SK-N-SH (cell line): ENCODE measurements at regions not wholly inside any gene's neighbourhood (a gene's known extent, or its start where the extent isn't known, plus 50 kb on each side); places are given as distances from the start of the nearest gene placed in this dataset.

Experiments
- EZH2phosphoT487 ChIP-seq: fragments of 200-600 bp; sonication (generic); IDR thresholded peaks from 2 replicates; pipeline ENCODE4 v1.6.1; 2017; ENCODE audit warnings: low read depth, mixed run types, mild to moderate bottlenecking, antibody characterized with exemption, moderate library complexity, borderline replicate concordance
- RAD21 ChIP-seq: IDR thresholded peaks from 2 replicates; pipeline ENCODE4 v1.6.1; 2012; ENCODE audit warnings: mild to moderate bottlenecking, low read length
- RCOR1 ChIP-seq: fragments of 150-350 bp; IDR thresholded peaks from 2 replicates; pipeline ENCODE4 v1.6.1; 2017; ENCODE audit warnings: antibody characterized with exemption, low read length
- SIN3A ChIP-seq: IDR thresholded peaks from 2 replicates; pipeline ENCODE4 v1.6.1; 2012; ENCODE audit warnings: low read depth, mild to moderate bottlenecking, low read length, moderate library complexity, borderline replicate concordance
- TAF1 ChIP-seq: IDR thresholded peaks from 2 replicates; pipeline ENCODE4 v1.6.1; 2012; ENCODE audit warnings: low read depth, mild to moderate bottlenecking, low read length, moderate library complexity, borderline replicate concordance
- YY1 ChIP-seq: IDR thresholded peaks from 2 replicates; pipeline ENCODE4 v1.4.0; 2012; ENCODE audit warnings: low read depth, mild to moderate bottlenecking
- TF ChIP-seq, protein P1 (sequence below): IDR thresholded peaks from 2 replicates; pipeline ENCODE4 v1.6.1; 2012; ENCODE audit warnings: mild to moderate bottlenecking, low read depth, low read length, moderate library complexity
- TF ChIP-seq, protein P2 (sequence below): fragments of 200-600 bp; sonication (generic); IDR thresholded peaks from 2 replicates; pipeline ENCODE4 v1.6.1; 2017; ENCODE audit warnings: antibody characterized with exemption, mild to moderate bottlenecking, moderate library complexity
- TF ChIP-seq, protein P3 (sequence below): fragments of 150-350 bp; IDR thresholded peaks from 2 replicates; pipeline ENCODE4 v1.6.1; 2017; ENCODE audit warnings: antibody characterized with exemption, low read length, low read depth, borderline replicate concordance
- TF ChIP-seq, protein P4 (sequence below): IDR thresholded peaks from 2 replicates; pipeline ENCODE4 v1.4.0; 2012; ENCODE audit warnings: low read depth, borderline replicate concordance

GRCh38 chr9:120001536-120001935 is 578.4 kb downstream of the CDK5RAP2 start:
- TF ChIP-seq, protein P1, sequence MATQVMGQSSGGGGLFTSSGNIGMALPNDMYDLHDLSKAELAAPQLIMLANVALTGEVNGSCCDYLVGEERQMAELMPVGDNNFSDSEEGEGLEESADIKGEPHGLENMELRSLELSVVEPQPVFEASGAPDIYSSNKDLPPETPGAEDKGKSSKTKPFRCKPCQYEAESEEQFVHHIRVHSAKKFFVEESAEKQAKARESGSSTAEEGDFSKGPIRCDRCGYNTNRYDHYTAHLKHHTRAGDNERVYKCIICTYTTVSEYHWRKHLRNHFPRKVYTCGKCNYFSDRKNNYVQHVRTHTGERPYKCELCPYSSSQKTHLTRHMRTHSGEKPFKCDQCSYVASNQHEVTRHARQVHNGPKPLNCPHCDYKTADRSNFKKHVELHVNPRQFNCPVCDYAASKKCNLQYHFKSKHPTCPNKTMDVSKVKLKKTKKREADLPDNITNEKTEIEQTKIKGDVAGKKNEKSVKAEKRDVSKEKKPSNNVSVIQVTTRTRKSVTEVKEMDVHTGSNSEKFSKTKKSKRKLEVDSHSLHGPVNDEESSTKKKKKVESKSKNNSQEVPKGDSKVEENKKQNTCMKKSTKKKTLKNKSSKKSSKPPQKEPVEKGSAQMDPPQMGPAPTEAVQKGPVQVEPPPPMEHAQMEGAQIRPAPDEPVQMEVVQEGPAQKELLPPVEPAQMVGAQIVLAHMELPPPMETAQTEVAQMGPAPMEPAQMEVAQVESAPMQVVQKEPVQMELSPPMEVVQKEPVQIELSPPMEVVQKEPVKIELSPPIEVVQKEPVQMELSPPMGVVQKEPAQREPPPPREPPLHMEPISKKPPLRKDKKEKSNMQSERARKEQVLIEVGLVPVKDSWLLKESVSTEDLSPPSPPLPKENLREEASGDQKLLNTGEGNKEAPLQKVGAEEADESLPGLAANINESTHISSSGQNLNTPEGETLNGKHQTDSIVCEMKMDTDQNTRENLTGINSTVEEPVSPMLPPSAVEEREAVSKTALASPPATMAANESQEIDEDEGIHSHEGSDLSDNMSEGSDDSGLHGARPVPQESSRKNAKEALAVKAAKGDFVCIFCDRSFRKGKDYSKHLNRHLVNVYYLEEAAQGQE, result no peak
- TF ChIP-seq SIN3A (no peak), RCOR1 (no peak), EZH2phosphoT487 (no peak), TAF1 (no peak), RAD21 (no peak), YY1 (no peak)
- TF ChIP-seq, protein P2, sequence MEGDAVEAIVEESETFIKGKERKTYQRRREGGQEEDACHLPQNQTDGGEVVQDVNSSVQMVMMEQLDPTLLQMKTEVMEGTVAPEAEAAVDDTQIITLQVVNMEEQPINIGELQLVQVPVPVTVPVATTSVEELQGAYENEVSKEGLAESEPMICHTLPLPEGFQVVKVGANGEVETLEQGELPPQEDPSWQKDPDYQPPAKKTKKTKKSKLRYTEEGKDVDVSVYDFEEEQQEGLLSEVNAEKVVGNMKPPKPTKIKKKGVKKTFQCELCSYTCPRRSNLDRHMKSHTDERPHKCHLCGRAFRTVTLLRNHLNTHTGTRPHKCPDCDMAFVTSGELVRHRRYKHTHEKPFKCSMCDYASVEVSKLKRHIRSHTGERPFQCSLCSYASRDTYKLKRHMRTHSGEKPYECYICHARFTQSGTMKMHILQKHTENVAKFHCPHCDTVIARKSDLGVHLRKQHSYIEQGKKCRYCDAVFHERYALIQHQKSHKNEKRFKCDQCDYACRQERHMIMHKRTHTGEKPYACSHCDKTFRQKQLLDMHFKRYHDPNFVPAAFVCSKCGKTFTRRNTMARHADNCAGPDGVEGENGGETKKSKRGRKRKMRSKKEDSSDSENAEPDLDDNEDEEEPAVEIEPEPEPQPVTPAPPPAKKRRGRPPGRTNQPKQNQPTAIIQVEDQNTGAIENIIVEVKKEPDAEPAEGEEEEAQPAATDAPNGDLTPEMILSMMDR, result no peak
- TF ChIP-seq, protein P3, sequence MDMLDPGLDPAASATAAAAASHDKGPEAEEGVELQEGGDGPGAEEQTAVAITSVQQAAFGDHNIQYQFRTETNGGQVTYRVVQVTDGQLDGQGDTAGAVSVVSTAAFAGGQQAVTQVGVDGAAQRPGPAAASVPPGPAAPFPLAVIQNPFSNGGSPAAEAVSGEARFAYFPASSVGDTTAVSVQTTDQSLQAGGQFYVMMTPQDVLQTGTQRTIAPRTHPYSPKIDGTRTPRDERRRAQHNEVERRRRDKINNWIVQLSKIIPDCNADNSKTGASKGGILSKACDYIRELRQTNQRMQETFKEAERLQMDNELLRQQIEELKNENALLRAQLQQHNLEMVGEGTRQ, result no peak
- TF ChIP-seq, protein P4, sequence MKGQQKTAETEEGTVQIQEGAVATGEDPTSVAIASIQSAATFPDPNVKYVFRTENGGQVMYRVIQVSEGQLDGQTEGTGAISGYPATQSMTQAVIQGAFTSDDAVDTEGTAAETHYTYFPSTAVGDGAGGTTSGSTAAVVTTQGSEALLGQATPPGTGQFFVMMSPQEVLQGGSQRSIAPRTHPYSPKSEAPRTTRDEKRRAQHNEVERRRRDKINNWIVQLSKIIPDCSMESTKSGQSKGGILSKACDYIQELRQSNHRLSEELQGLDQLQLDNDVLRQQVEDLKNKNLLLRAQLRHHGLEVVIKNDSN, result no peak
